ENCODE measurements at regions not wholly inside any gene's neighbourhood (a gene's known extent, or its start where the extent isn't known, plus 50 kb on each side); places are given as distances from the start of the nearest gene placed in this dataset.

- Histone ChIP-seq H3K36me3 (ENCODE audit: insufficient read depth, low read length) (no peaks in the 10 kb centered on the region), H3K4me2 (ENCODE audit: low read length) (no peak overlapping the region), H3K27me3 (ENCODE audit: insufficient read depth, low read length) (no peaks in the 10 kb centered on the region), H3K4me3 (ENCODE audit: insufficient read depth, low read depth, low read length) (no peak overlapping the region), H3K27ac (ENCODE audit: low read depth, low read length) (no peak overlapping the region), H3K79me2 (ENCODE audit: insufficient read depth, low read length) (no peaks in the 10 kb centered on the region), H3K4me1 (ENCODE audit: insufficient read depth, low read length) (no peaks in the 10 kb centered on the region), H3K9ac (ENCODE audit: low read length) (no peak overlapping the region), H3K9me3 (ENCODE audit: insufficient read depth, low read depth, low read length) (no peaks in the 10 kb centered on the region), H4K20me1 (ENCODE audit: insufficient read depth, low read length) (no peaks in the 10 kb centered on the region), H2AFZ (ENCODE audit: low read depth, low read length) (no peak overlapping the region)
- H3K4me3 Mint-ChIP-seq (ENCODE audit: unreplicated experiment): no peak overlapping the region
- peak; percentile 56 for DNase-seq (ENCODE audit: low read depth)
- H3K4me1 Mint-ChIP-seq (ENCODE audit: low read depth, unreplicated experiment): no peaks in the 10 kb centered on the region
- no peak overlapping the region for H3K27ac Mint-ChIP-seq (ENCODE audit: unreplicated experiment)
- H3K27me3 Mint-ChIP-seq (ENCODE audit: low read depth, unreplicated experiment): no peaks in the 10 kb centered on the region
- H3K36me3 Mint-ChIP-seq (ENCODE audit: low read depth, unreplicated experiment): no peaks in the 10 kb centered on the region
- no peak for FAIRE-seq
- H3K9me3 Mint-ChIP-seq (ENCODE audit: unreplicated experiment): peaks cover 4% of the 10 kb centered on the region
- TF ChIP-seq CTCF (IDR thresholded peaks at IDR 0.05; ENCODE audit: insufficient read depth, low read depth, low read length) (no peak), EZH2 (IDR thresholded peaks at IDR 0.05; ENCODE audit: insufficient read depth, low read length) (no peak)
Measured at GRCh38 chr6:118403036-118403435, 145.1 kb upstream of the PLN start.

GRCh38 chr6:118408863-118409262 lies 139.2 kb upstream of the PLN start:
- no peaks in the 10 kb centered on the region for H3K4me1 Mint-ChIP-seq (ENCODE audit: low read depth, unreplicated experiment)
- no peak for TF ChIP-seq CTCF (IDR thresholded peaks at IDR 0.05; ENCODE audit: insufficient read depth, low read depth, low read length)
- TF ChIP-seq EZH2 (IDR thresholded peaks at IDR 0.05; ENCODE audit: insufficient read depth, low read length): no peak

GRCh38 chr6:118410001-118410400 lies 138.1 kb upstream of the PLN start:
- no peaks in the 10 kb centered on the region for H3K4me1 Mint-ChIP-seq (ENCODE audit: low read depth, unreplicated experiment)
- Histone ChIP-seq H3K27ac (ENCODE audit: low read depth, low read length) (no peak overlapping the region), H3K79me2 (ENCODE audit: insufficient read depth, low read length) (no peaks in the 10 kb centered on the region), H4K20me1 (ENCODE audit: insufficient read depth, low read length) (no peaks in the 10 kb centered on the region), H3K27me3 (ENCODE audit: insufficient read depth, low read length) (no peaks in the 10 kb centered on the region), H3K36me3 (ENCODE audit: insufficient read depth, low read length) (no peaks in the 10 kb centered on the region), H3K4me3 (ENCODE audit: insufficient read depth, low read depth, low read length) (no peak overlapping the region), H3K4me1 (ENCODE audit: insufficient read depth, low read length) (no peaks in the 10 kb centered on the region), H3K9me3 (ENCODE audit: insufficient read depth, low read depth, low read length) (no peaks in the 10 kb centered on the region), H3K9ac (ENCODE audit: low read length) (no peak overlapping the region), H3K4me2 (ENCODE audit: low read length) (no peak overlapping the region), H2AFZ (ENCODE audit: low read depth, low read length) (no peak overlapping the region)
- no peaks in the 10 kb centered on the region for H3K36me3 Mint-ChIP-seq (ENCODE audit: low read depth, unreplicated experiment)
- H3K9me3 Mint-ChIP-seq (ENCODE audit: unreplicated experiment): peaks cover 4% of the 10 kb centered on the region
- no peak for DNase-seq (ENCODE audit: low read depth)
- H3K4me3 Mint-ChIP-seq (ENCODE audit: unreplicated experiment): no peak overlapping the region
- FAIRE-seq: no peak
- no peak for TF ChIP-seq EZH2 (IDR thresholded peaks at IDR 0.05; ENCODE audit: insufficient read depth, low read length)
- no peak for TF ChIP-seq CTCF (IDR thresholded peaks at IDR 0.05; ENCODE audit: insufficient read depth, low read depth, low read length)
- H3K27me3 Mint-ChIP-seq (ENCODE audit: low read depth, unreplicated experiment): no peaks in the 10 kb centered on the region
- H3K27ac Mint-ChIP-seq (ENCODE audit: unreplicated experiment): no peak overlapping the region

More at GRCh38 chr6:118408863-118409262, 139.2 kb upstream of the PLN start:
- Mint-ChIP-seq H3K27me3 (ENCODE audit: low read depth, unreplicated experiment) (no peaks in the 10 kb centered on the region), H3K4me3 (ENCODE audit: unreplicated experiment) (no peak overlapping the region), H3K27ac (ENCODE audit: unreplicated experiment) (no peak overlapping the region), H3K36me3 (ENCODE audit: low read depth, unreplicated experiment) (no peaks in the 10 kb centered on the region), H3K9me3 (ENCODE audit: unreplicated experiment) (peaks cover 4% of the 10 kb centered on the region)
- H3K9ac ChIP-seq (ENCODE audit: low read length): no peak overlapping the region
- no peaks in the 10 kb centered on the region for H3K36me3 ChIP-seq (ENCODE audit: insufficient read depth, low read length)
- no peaks in the 10 kb centered on the region for H3K27me3 ChIP-seq (ENCODE audit: insufficient read depth, low read length)
- no peaks in the 10 kb centered on the region for H3K9me3 ChIP-seq (ENCODE audit: insufficient read depth, low read depth, low read length)
- no peak overlapping the region for H3K4me3 ChIP-seq (ENCODE audit: insufficient read depth, low read depth, low read length)
- DNase-seq (ENCODE audit: low read depth): no peak
- no peak overlapping the region for H2AFZ ChIP-seq (ENCODE audit: low read depth, low read length)
- no peaks in the 10 kb centered on the region for H4K20me1 ChIP-seq (ENCODE audit: insufficient read depth, low read length)
- no peaks in the 10 kb centered on the region for H3K4me1 ChIP-seq (ENCODE audit: insufficient read depth, low read length)
- H3K79me2 ChIP-seq (ENCODE audit: insufficient read depth, low read length): no peaks in the 10 kb centered on the region
- H3K27ac ChIP-seq (ENCODE audit: low read depth, low read length): no peak overlapping the region
- no peak overlapping the region for H3K4me2 ChIP-seq (ENCODE audit: low read length)
- no peak for FAIRE-seq

Measured in astrocyte (in vitro differentiated cells and primary cell).